HG02759 (cell line): ENCODE measurements at regions not wholly inside any gene's neighbourhood (a gene's known extent, or its start where the extent isn't known, plus 50 kb on each side); places are given as distances from the start of the nearest gene placed in this dataset.
"Not testable (repeated sequence)": the region's sequence is repeated elsewhere in the genome, so short reads cannot be mapped to it uniquely, and the experiment has no call there.

Experiments used
- ATAC-seq: cut with Tn5 transposase; IDR thresholded peaks from one replicate; pipeline ENCODE4 v1.9.1; 2021; ENCODE audit warnings: mild to moderate bottlenecking, moderate library complexity; ENCODE audit not compliant: unreplicated experiment

- no peak for ATAC-seq
Observed at GRCh38 chr3:5581743-5582142, 394.2 kb downstream of the EDEM1 start.

GRCh38 chr3:5583920-5584319 is 396.4 kb downstream of the EDEM1 start:
- ATAC-seq: no peak

- ATAC-seq: no peak
Observed at GRCh38 chr3:5585085-5585484, 397.6 kb downstream of the EDEM1 start.

GRCh38 chr3:5606884-5607472 is 419.5 kb downstream of the EDEM1 start:
- ATAC-seq: no peak

- ATAC-seq: peak; percentile 61
Observed at GRCh38 chr3:5607581-5607980, 420.1 kb downstream of the EDEM1 start.

- not testable (repeated sequence) for ATAC-seq
Observed at GRCh38 chr3:5608971-5609370, 421.5 kb downstream of the EDEM1 start.

GRCh38 chr3:5613599-5613998 is 426.1 kb downstream of the EDEM1 start:
- ATAC-seq: no peak

GRCh38 chr3:5616873-5617272 is 429.4 kb downstream of the EDEM1 start:
- no peak for ATAC-seq

GRCh38 chr3:5618170-5618569 is 430.7 kb downstream of the EDEM1 start:
- ATAC-seq: no peak

GRCh38 chr3:5630406-5630805 is 442.9 kb downstream of the EDEM1 start:
- no peak for ATAC-seq

GRCh38 chr3:5633960-5634359 is 446.5 kb downstream of the EDEM1 start:
- no peak for ATAC-seq

- ATAC-seq: no peak
Observed at GRCh38 chr3:5634411-5634810, 446.9 kb downstream of the EDEM1 start.

GRCh38 chr3:5635746-5636145 is 448.2 kb downstream of the EDEM1 start:
- no peak for ATAC-seq

GRCh38 chr3:5638550-5638949 is 451.0 kb downstream of the EDEM1 start:
- ATAC-seq: no peak

- no peak for ATAC-seq
Observed at GRCh38 chr3:5644773-5645670, 457.5 kb downstream of the EDEM1 start.

GRCh38 chr3:5645692-5646410 is 458.3 kb downstream of the EDEM1 start:
- no peak for ATAC-seq

- ATAC-seq: no peak
Observed at GRCh38 chr3:5650303-5650702, 462.8 kb downstream of the EDEM1 start.

- ATAC-seq: no peak
Observed at GRCh38 chr3:5651351-5651750, 463.8 kb downstream of the EDEM1 start.

- ATAC-seq: no peak
Observed at GRCh38 chr3:5653426-5654143, 466.1 kb downstream of the EDEM1 start.

- no peak for ATAC-seq
Observed at GRCh38 chr3:5657106-5657505, 469.6 kb downstream of the EDEM1 start.

- ATAC-seq: no peak
Observed at GRCh38 chr3:5663601-5664000, 476.1 kb downstream of the EDEM1 start.
